ENCODE measurements at regions not wholly inside any gene's neighbourhood (a gene's known extent, or its start where the extent isn't known, plus 50 kb on each side); places are given as distances from the start of the nearest gene placed in this dataset.

GRCh38 chr7:120184866-120185265 lies 88.1 kb upstream of the KCND2 start:
- peaks cover 0 to 2% (median 0%) of the 10 kb centered on the region in 4 donors for H3K9me3 ChIP-seq (ENCODE audit: control insufficient read depth in 4 of 4, low read length in 3 of 4)
- no peak overlapping the region for H3K27ac ChIP-seq (ENCODE audit: low read depth in 1 of 2, low read length in 2 of 2)
- no peaks in the 10 kb centered on the region for H3K27me3 ChIP-seq (ENCODE audit: control insufficient read depth in 4 of 4, insufficient read depth in 4 of 4, low read length in 3 of 4)
- H3K4me3 ChIP-seq (ENCODE audit: low read depth in 1 of 3, low read length in 3 of 3) = no peak overlapping the region
- no peak for TF ChIP-seq CTCF (IDR thresholded peaks at IDR 0.05; ENCODE audit: low read depth, low read length, missing input control)
- no peaks in the 10 kb centered on the region for H3K4me1 ChIP-seq (ENCODE audit: control insufficient read depth in 4 of 4, insufficient read depth in 4 of 4, low read length in 3 of 4)
- DNase-seq (ENCODE audit: low spot score) = no peak
- 47% methylated on average over 1 of the region's 1 CpG for WGBS
- H3K9ac ChIP-seq (ENCODE audit: low read depth in 1 of 2, low read length in 2 of 2) = no peak overlapping the region
- no peaks in the 10 kb centered on the region for H3K36me3 ChIP-seq (ENCODE audit: control insufficient read depth in 4 of 4, insufficient read depth in 3 of 4, low read depth in 1 of 4, low read length in 3 of 4)

GRCh38 chr7:120185940-120186682 lies 86.9 kb upstream of the KCND2 start:
- no peak for DNase-seq (ENCODE audit: low spot score)
- Histone ChIP-seq H3K4me3 (ENCODE audit: low read depth in 1 of 3, low read length in 3 of 3) (no peak overlapping the region), H3K27ac (ENCODE audit: low read depth in 1 of 2, low read length in 2 of 2) (no peak overlapping the region), H3K27me3 (ENCODE audit: control insufficient read depth in 4 of 4, insufficient read depth in 4 of 4, low read length in 3 of 4) (no peaks in the 10 kb centered on the region), H3K9ac (ENCODE audit: low read depth in 1 of 2, low read length in 2 of 2) (no peak overlapping the region), H3K9me3 (ENCODE audit: control insufficient read depth in 4 of 4, low read length in 3 of 4) (peaks cover 0 to 2% (median 0%) of the 10 kb centered on the region in 4 donors), H3K4me1 (ENCODE audit: control insufficient read depth in 4 of 4, insufficient read depth in 4 of 4, low read length in 3 of 4) (no peaks in the 10 kb centered on the region), H3K36me3 (ENCODE audit: control insufficient read depth in 4 of 4, insufficient read depth in 3 of 4, low read depth in 1 of 4, low read length in 3 of 4) (no peaks in the 10 kb centered on the region)
- WGBS = 61% methylated on average over 3 of the region's 3 CpGs
- TF ChIP-seq RXRA (IDR thresholded peaks at IDR 0.05) = no peak
- no peak for TF ChIP-seq REST (IDR thresholded peaks at IDR 0.05)
- TF ChIP-seq RAD21 (IDR thresholded peaks at IDR 0.05) = no peak
- TF ChIP-seq JUND (IDR thresholded peaks at IDR 0.05) = no peak
- TF ChIP-seq HNF4G (IDR thresholded peaks at IDR 0.05) = no peak
- no peak for TF ChIP-seq FOXA1 (IDR thresholded peaks at IDR 0.05)
- no peak for TF ChIP-seq CTCF (IDR thresholded peaks at IDR 0.05; ENCODE audit: low read depth, low read length, missing input control)
- TF ChIP-seq EGR1 (IDR thresholded peaks at IDR 0.05; ENCODE audit: low read depth in 2 of 2) = no peak
- no peak for TF ChIP-seq ZBTB33 (IDR thresholded peaks at IDR 0.05)
- no peak for TF ChIP-seq FOXA2 (IDR thresholded peaks at IDR 0.05)
- TF ChIP-seq MAX (IDR thresholded peaks at IDR 0.05) = no peak
- no peak for TF ChIP-seq YY1 (IDR thresholded peaks at IDR 0.05)
- no peak for TF ChIP-seq SP1 (IDR thresholded peaks at IDR 0.05)
- TF ChIP-seq GABPA (IDR thresholded peaks at IDR 0.05 in 1 of 2, conservative IDR thresholded peaks at IDR 0.05 in 1 of 2) = no peak
- no peak for TF ChIP-seq TAF1 (conservative IDR thresholded peaks at IDR 0.05)
- TF ChIP-seq HNF4A (conservative IDR thresholded peaks at IDR 0.05) = no peak
- no peak for TF ChIP-seq ATF3 (IDR thresholded peaks at IDR 0.05)
- no peak for TF ChIP-seq NR2F2 (IDR thresholded peaks at IDR 0.05)

Data from liver (tissue), 8 donors.